NOMO-1 treated with DMSO at 0.1 percent for 48 hours (cell line): ENCODE measurements at regions not wholly inside any gene's neighbourhood (a gene's known extent, or its start where the extent isn't known, plus 50 kb on each side); places are given as distances from the start of the nearest gene placed in this dataset.
A peak's percentile ranks its signal among the peaks of the same experiment; 100 is the strongest.

Experiments
- DNase-seq: peaks from one replicate; lab custom pipeline; 2025; ENCODE audit not compliant: unreplicated experiment; lab: John Stamatoyannopoulos, UW

- DNase-seq, result no peak
Observed at GRCh38 chr5:135207866-135208265, 173.8 kb upstream of the PITX1 start.

GRCh38 chr5:135206862-135207261, 172.8 kb upstream of the PITX1 start:
- DNase-seq, result no peak

GRCh38 chr5:135205632-135206349, 171.8 kb upstream of the PITX1 start:
- no peak for DNase-seq

GRCh38 chr5:135204151-135204600, 170.1 kb upstream of the PITX1 start:
- no peak for DNase-seq

- DNase-seq, result peak; percentile 12
Observed at GRCh38 chr5:135203593-135204036, 169.6 kb upstream of the PITX1 start.

- DNase-seq, result no peak
Observed at GRCh38 chr5:135203019-135203418, 169.0 kb upstream of the PITX1 start.

GRCh38 chr5:135199919-135200318, 165.9 kb upstream of the PITX1 start:
- no peak for DNase-seq

- no peak for DNase-seq
Observed at GRCh38 chr5:135196483-135196882, 162.5 kb upstream of the PITX1 start.

- DNase-seq, result no peak
Observed at GRCh38 chr5:135195270-135195608, 161.2 kb upstream of the PITX1 start.

- no peak for DNase-seq
Observed at GRCh38 chr5:135194573-135195269, 160.7 kb upstream of the PITX1 start.

GRCh38 chr5:135194126-135194488, 160.1 kb upstream of the PITX1 start:
- DNase-seq, result no peak

GRCh38 chr5:135193213-135194125, 159.4 kb upstream of the PITX1 start:
- DNase-seq, result no peak

GRCh38 chr5:135192351-135192750, 158.3 kb upstream of the PITX1 start:
- DNase-seq, result no peak

- DNase-seq, result peak; percentile 58
Observed at GRCh38 chr5:135191084-135191826, 157.2 kb upstream of the PITX1 start.

- no peak for DNase-seq
Observed at GRCh38 chr5:135190416-135191083, 156.5 kb upstream of the PITX1 start.

GRCh38 chr5:135189024-135189423, 155.0 kb upstream of the PITX1 start:
- no peak for DNase-seq

GRCh38 chr5:135188233-135188914, 154.3 kb upstream of the PITX1 start:
- DNase-seq, result no peak

- DNase-seq, result no peak
Observed at GRCh38 chr5:135186662-135187522, 152.9 kb upstream of the PITX1 start.
